SU-DHL-6 (cell line): ENCODE measurements at regions not wholly inside any gene's neighbourhood (a gene's known extent, or its start where the extent isn't known, plus 50 kb on each side); places are given as distances from the start of the nearest gene placed in this dataset.

Experiments
- CTCF ChIP-seq: fragments of 200-600 bp; sonication (generic); IDR thresholded peaks from one replicate; pipeline ENCODE4 v1.5.1; 2017; ENCODE audit warnings: antibody characterized with exemption, mild to moderate bottlenecking, low read length, moderate library complexity; ENCODE audit not compliant: insufficient read depth, poor library complexity, severe bottlenecking
- EZH2phosphoT487 ChIP-seq: fragments of 200-600 bp; sonication (generic), shearing (Covaris generic); conservative IDR thresholded peaks from 2 replicates; pipeline ENCODE4 v1.6.1; 2018; ENCODE audit warnings: mild to moderate bottlenecking, antibody characterized with exemption, low read length, moderate library complexity, mixed read lengths

DNA sequence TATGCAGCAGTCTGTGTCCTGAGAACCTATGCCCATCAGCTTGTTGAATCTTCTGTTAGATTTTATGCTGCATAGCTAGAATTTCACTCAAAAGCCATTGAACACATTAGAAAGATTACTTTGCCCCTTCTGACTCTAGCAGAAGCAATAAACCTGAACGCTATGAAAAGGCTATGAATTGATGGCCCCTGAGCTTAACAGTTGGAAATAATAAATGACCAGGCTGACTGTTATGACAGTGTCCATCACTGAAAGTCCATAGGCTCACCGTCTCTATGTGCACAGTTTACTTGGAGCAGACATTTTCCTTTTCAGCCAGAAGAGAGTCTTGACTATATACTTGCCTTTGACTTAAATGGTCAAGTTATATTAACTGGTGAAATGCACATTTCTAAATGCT lies 1618.8 kb upstream of the ACVR2A start:
- no peak for TF ChIP-seq CTCF
- no peak for TF ChIP-seq EZH2phosphoT487
